Pancreas (tissue), 10 donors: ENCODE measurements at regions not wholly inside any gene's neighbourhood (a gene's known extent, or its start where the extent isn't known, plus 50 kb on each side); places are given as distances from the start of the nearest gene placed in this dataset.

Experiments used
- ATAC-seq, 4 donors: fragments of 200-7000 bp; cut with Tn5 transposase; one replicate each; pipeline versions ENCODE4 v1.8.0 to v1.9.1; 2020; ENCODE audit warnings: mild to moderate bottlenecking in 4 of 4, moderate library complexity in 4 of 4
- DNase-seq, 6 donors: peaks; one replicate each; pipeline ENCODE4 v3.0.0-alpha.2; 2020
- FAIRE-seq: peaks from 2 replicates; lab custom pipeline; 2012; peaks lifted over from hg19 to GRCh38; lab: Jason Lieb, UNC
- H3K27ac ChIP-seq, 4 donors: fragments of 200-600 bp; sonication (generic); 1 replicate in 3 of 4; 2 replicates in 1 of 4; pipeline versions ENCODE4 v1.5.0 to v1.8.0; 2020
- H3K27me3 ChIP-seq, 4 donors: fragments of 200-600 bp; one replicate each; pipeline ENCODE4 v1.8.0; 2021
- H3K36me3 ChIP-seq, 3 donors: fragments of 200-600 bp; sonication (generic) in 1 of 3; one replicate each; pipeline versions ENCODE4 v1.5.0 to v1.8.0; 2020 to 2021
- H3K4me1 ChIP-seq, 3 donors: fragments of 200-600 bp; one replicate each; pipeline ENCODE4 v1.8.0; 2021
- H3K4me3 ChIP-seq, 4 donors: fragments of 200-600 bp; sonication (generic) in 2 of 4; one replicate each; pipeline versions ENCODE4 v1.5.0 to v1.8.0; 2020 to 2021
- H3K9me3 ChIP-seq, 4 donors: fragments of 200-600 bp; one replicate each; pipeline ENCODE4 v1.8.0; 2021
- WGBS, 2 donors: extraction: QIAGEN DNeasy Blood & Tissue Kit; methylation state at CpG; one replicate each; pipeline ENCODE4 v1.1.7; 2013; 5-methylcytosine and 5-hydroxymethylcytosine counted together
- intact Hi-C, 3 donors: fragments of 100-400 bp; cut with DNase I; formaldehyde crosslinking; loops; one replicate each; pipeline versions ENCODE4 v1.11.1 to v1.14.2; 2022
- TF ChIP-seq, protein P1 (sequence below), 4 donors: fragments of 200-600 bp; sonication (generic) in 3 of 4; IDR thresholded peaks; one replicate each; pipeline versions ENCODE4 v1.5.0 to v1.8.0; 2021; ENCODE audit warnings: antibody characterized with exemption in 4 of 4
- donor health status: healthy with polysubstance abuse.
- donor health status: DM: no; HTN: no; CAD: no; lungs with moderate emphysema.
- donor health status: DM: no; HTN: no; CAD: no.
- donor health status: control.
- donor health status: control.
- donor health status: Bipolar disorder and iron deficiency.
- donor health status: DM: yes; HTN: yes; CAD: no.
- donor health status: DM: no; HTN: no; CAD: no.
- donor health status: DM: no; HTN: no; CAD: no.
- donor health status: DM: yes; HTN: yes; CAD: no.

- Histone ChIP-seq H3K27ac (no peak overlapping the region), H3K27me3 (peaks cover 0 to 7% (median 0%) of the 10 kb centered on the region in 4 donors), H3K9me3 (no peaks in the 10 kb centered on the region), H3K36me3 (no peaks in the 10 kb centered on the region), H3K4me1 (no peaks in the 10 kb centered on the region), H3K4me3 (no peak overlapping the region)
- 26 to 39% methylated on average over 6 of the region's 6 CpGs for WGBS, 2 donors
- intact Hi-C loops: no loop called here
- TF ChIP-seq, protein P1, sequence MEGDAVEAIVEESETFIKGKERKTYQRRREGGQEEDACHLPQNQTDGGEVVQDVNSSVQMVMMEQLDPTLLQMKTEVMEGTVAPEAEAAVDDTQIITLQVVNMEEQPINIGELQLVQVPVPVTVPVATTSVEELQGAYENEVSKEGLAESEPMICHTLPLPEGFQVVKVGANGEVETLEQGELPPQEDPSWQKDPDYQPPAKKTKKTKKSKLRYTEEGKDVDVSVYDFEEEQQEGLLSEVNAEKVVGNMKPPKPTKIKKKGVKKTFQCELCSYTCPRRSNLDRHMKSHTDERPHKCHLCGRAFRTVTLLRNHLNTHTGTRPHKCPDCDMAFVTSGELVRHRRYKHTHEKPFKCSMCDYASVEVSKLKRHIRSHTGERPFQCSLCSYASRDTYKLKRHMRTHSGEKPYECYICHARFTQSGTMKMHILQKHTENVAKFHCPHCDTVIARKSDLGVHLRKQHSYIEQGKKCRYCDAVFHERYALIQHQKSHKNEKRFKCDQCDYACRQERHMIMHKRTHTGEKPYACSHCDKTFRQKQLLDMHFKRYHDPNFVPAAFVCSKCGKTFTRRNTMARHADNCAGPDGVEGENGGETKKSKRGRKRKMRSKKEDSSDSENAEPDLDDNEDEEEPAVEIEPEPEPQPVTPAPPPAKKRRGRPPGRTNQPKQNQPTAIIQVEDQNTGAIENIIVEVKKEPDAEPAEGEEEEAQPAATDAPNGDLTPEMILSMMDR (IDR thresholded peaks at IDR 0.05): no peak
- ATAC-seq (peak; percentile 75 to 94 (median 88)), DNase-seq (peak in 3 of 6 donors; percentile 39 to 53 (median 43)), FAIRE-seq (no peak)
Measured at GRCh38 chrX:13899607-13900006, 82.7 kb upstream of the GPM6B start.

GRCh38 chrX:13898603-13899002 is 81.7 kb upstream of the GPM6B start:
- Histone ChIP-seq H3K27me3 (peaks cover 0 to 7% (median 0%) of the 10 kb centered on the region in 4 donors), H3K36me3 (no peaks in the 10 kb centered on the region), H3K9me3 (no peaks in the 10 kb centered on the region), H3K4me3 (no peak overlapping the region), H3K4me1 (no peaks in the 10 kb centered on the region), H3K27ac (no peak overlapping the region)
- DNase-seq (no peak), FAIRE-seq (no peak), ATAC-seq (no peak)
- intact Hi-C loops: no loop called here
- TF ChIP-seq, protein P1 (IDR thresholded peaks at IDR 0.05): no peak
- 86 to 94% methylated on average over 4 of the region's 4 CpGs for WGBS, 2 donors

- Histone ChIP-seq H3K27ac (no peak overlapping the region), H3K4me3 (no peak overlapping the region), H3K36me3 (no peaks in the 10 kb centered on the region), H3K4me1 (no peaks in the 10 kb centered on the region), H3K9me3 (no peaks in the 10 kb centered on the region), H3K27me3 (peaks cover 0 to 7% (median 0%) of the 10 kb centered on the region in 4 donors)
- ATAC-seq: no peak
- no peak for FAIRE-seq
- TF ChIP-seq, protein P1 (IDR thresholded peaks at IDR 0.05): no peak
- intact Hi-C loops: no loop called here
- 72 to 77% methylated on average over 3 of the region's 3 CpGs for WGBS, 2 donors
- DNase-seq: no peak
Measured at GRCh38 chrX:13898083-13898482, 81.2 kb upstream of the GPM6B start.

- DNase-seq (no peak), ATAC-seq (no peak), FAIRE-seq (no peak)
- TF ChIP-seq, protein P1 (IDR thresholded peaks at IDR 0.05): no peak
- WGBS, 2 donors: 89 to 95% methylated on average over 4 of the region's 4 CpGs
- intact Hi-C loops: no loop called here
- Histone ChIP-seq H3K9me3 (no peaks in the 10 kb centered on the region), H3K27ac (no peak overlapping the region), H3K4me1 (no peaks in the 10 kb centered on the region), H3K27me3 (peaks cover 0 to 7% (median 0%) of the 10 kb centered on the region in 4 donors), H3K36me3 (no peaks in the 10 kb centered on the region), H3K4me3 (no peak overlapping the region)
Measured at GRCh38 chrX:13897566-13897965, 80.7 kb upstream of the GPM6B start.

DNA sequence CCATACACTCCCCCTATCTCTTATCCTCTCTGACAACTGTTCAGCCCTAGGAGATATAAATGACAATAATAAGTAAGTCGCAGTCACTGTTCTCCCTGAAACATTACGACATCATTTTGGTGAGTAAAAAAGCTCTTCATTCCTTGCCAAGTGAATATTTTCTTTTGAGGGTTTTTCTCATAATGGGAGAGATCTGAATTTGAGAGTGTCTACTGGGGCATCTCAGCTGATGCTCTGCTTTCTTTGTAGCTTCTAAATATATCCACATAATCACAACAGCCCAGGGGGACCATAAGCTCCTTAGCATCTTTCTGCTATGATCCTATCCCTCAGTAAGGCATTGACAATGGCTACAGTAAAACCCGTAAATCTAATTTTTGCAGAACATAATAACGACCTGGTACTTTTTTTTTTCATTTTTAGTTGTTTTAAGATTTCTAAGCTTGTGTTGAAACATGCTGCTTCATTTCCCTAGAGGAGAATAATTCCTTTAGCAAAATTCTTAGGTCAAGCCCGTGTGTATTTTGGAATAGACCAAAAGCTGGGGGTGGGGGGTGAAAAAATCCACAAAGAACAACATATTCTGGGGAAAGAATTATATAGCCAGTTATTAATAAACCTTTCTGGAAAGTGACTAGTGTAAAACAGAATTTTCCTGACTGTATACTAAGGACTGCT is 78.1 kb upstream of the GPM6B start:
- Histone ChIP-seq H3K4me3 (no peak overlapping the region), H3K36me3 (no peaks in the 10 kb centered on the region), H3K9me3 (no peaks in the 10 kb centered on the region), H3K27me3 (peaks cover 0 to 7% (median 0%) of the 10 kb centered on the region in 4 donors), H3K4me1 (no peaks in the 10 kb centered on the region), H3K27ac (no peak overlapping the region)
- intact Hi-C loops: no loop called here
- ATAC-seq (no peak), FAIRE-seq (no peak), DNase-seq (no peak)
- WGBS, 2 donors: 71 to 77% methylated on average over 5 of the region's 5 CpGs
- TF ChIP-seq, protein P1 (IDR thresholded peaks at IDR 0.05): no peak
